GM06990 (cell line): ENCODE measurements at regions not wholly inside any gene's neighbourhood (a gene's known extent, or its start where the extent isn't known, plus 50 kb on each side); places are given as distances from the start of the nearest gene placed in this dataset.

Experiments used
- DNase-seq: peaks from one replicate; pipeline ENCODE4 v3.0.0-alpha.2; 2011; ENCODE audit not compliant: insufficient read length; ENCODE audit errors: extremely low read depth
- H3K27me3 ChIP-seq: replicated peaks from 2 replicates; pipeline ENCODE4 v1.6.0; 2011; ENCODE audit warnings: low read length; ENCODE audit not compliant: control insufficient read depth, insufficient read depth
- H3K36me3 ChIP-seq: 2 replicates; pipeline ENCODE4 v1.5.1; 2011; ENCODE audit warnings: low read length; ENCODE audit not compliant: control insufficient read depth, insufficient read depth
- H3K4me3 ChIP-seq: replicated peaks from 2 replicates; pipeline ENCODE4 v1.5.1; 2011; ENCODE audit warnings: low read depth, mild to moderate bottlenecking, control low read depth, low read length
- TF ChIP-seq, protein P1 (sequence below): IDR thresholded peaks from 2 replicates; pipeline ENCODE4 v1.5.1; 2011; ENCODE audit warnings: low read length, control low read depth, mild to moderate bottlenecking, inconsistent platforms; ENCODE audit not compliant: insufficient read depth, poor library complexity, severe bottlenecking

- no peak for DNase-seq
- no peak overlapping the region for H3K4me3 ChIP-seq
- H3K27me3 ChIP-seq: no peaks in the 10 kb centered on the region
- H3K36me3 ChIP-seq: no peaks in the 10 kb centered on the region
- TF ChIP-seq, protein P1, sequence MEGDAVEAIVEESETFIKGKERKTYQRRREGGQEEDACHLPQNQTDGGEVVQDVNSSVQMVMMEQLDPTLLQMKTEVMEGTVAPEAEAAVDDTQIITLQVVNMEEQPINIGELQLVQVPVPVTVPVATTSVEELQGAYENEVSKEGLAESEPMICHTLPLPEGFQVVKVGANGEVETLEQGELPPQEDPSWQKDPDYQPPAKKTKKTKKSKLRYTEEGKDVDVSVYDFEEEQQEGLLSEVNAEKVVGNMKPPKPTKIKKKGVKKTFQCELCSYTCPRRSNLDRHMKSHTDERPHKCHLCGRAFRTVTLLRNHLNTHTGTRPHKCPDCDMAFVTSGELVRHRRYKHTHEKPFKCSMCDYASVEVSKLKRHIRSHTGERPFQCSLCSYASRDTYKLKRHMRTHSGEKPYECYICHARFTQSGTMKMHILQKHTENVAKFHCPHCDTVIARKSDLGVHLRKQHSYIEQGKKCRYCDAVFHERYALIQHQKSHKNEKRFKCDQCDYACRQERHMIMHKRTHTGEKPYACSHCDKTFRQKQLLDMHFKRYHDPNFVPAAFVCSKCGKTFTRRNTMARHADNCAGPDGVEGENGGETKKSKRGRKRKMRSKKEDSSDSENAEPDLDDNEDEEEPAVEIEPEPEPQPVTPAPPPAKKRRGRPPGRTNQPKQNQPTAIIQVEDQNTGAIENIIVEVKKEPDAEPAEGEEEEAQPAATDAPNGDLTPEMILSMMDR: no peak
These were observed 197.5 kb upstream of the CHAC2 start for GRCh38 chr2:53569957-53570727.

DNA sequence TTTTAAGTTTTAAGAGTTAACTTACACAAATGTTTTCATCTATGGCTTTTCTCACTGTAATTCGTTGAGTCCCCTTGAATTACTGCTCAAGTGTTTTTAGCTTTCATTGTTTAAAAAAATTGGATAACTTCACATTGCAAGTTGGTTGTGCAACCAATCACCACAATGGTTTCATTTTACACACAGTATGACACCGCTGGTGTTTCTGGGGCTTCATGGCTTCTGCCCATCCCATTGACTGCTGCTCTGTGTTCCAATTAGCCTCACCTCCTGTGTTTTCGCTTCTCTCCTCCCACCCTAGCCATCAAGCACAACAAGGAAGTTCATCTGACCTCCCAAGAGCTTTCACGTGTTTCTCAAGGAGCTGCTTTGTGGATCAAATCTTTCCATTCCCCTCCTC is 199.1 kb upstream of the CHAC2 start:
- DNase-seq: no peak
- no peaks in the 10 kb centered on the region for H3K36me3 ChIP-seq
- TF ChIP-seq, protein P1: no peak
- no peak overlapping the region; the same call in 1 of the 2 replicates for H3K4me3 ChIP-seq
- H3K27me3 ChIP-seq: no peaks in the 10 kb centered on the region

DNA sequence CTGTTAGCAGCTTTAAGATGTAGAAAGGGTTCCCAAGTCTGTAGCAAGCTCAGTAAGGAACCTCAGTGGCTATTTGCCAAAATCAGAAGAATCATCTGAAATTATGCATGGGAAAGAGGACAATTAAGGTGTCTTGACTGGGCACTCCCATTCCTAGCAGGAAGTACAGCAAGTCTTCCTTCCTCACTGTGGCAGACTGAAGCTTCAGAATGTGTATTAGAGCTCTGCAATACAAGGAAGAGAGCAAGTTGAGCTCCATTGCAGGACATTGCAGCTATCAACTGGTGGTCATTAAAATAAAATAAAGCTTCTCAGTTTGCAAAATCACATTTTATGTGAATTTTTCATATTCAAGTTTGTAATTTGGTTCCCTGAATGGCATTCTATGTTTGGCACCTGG is 200.5 kb upstream of the CHAC2 start:
- Histone ChIP-seq H3K36me3 (no peaks in the 10 kb centered on the region), H3K27me3 (no peaks in the 10 kb centered on the region), H3K4me3 (no peak overlapping the region)
- DNase-seq: no peak
- TF ChIP-seq, protein P1: no peak

GRCh38 chr2:53562407-53562806 is 205.2 kb upstream of the CHAC2 start:
- TF ChIP-seq, protein P1: no peak
- no peak for DNase-seq
- no peak overlapping the region for H3K4me3 ChIP-seq
- no peaks in the 10 kb centered on the region for H3K27me3 ChIP-seq
- H3K36me3 ChIP-seq: no peaks in the 10 kb centered on the region

- no peak for DNase-seq
- Histone ChIP-seq H3K27me3 (no peaks in the 10 kb centered on the region), H3K4me3 (no peak overlapping the region), H3K36me3 (no peaks in the 10 kb centered on the region)
- TF ChIP-seq, protein P1: no peak
These were observed 206.4 kb upstream of the CHAC2 start for GRCh38 chr2:53561155-53561554.

DNA sequence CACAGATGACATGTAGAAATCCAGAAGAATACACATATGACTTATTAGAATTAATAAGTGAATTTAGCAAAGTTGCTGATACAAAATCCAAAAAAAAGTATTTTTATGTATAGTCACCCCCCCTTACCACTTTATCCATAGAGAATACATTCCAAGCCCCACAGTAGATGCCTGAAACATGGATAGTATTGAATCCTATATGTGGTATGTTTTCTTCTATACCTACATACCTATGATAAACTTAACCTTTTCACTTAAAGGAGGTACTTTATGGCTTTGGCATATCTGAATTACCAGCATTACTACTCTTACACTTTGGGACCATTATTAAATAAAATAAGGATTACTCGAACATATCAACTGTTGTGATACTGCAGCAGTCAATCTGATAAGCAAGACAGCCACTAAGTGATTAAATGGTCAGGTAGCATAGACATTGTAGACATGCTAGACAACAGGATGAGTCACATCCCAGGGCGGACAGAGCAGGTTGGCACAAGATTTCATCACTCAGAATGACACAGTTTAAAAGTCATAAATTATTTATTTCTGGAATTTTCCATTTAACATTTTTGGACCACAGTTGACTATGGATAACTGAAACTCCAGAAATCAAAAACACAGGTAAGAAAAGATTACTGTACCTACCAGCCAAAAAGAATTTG is 208.2 kb upstream of the CHAC2 start:
- DNase-seq: no peak
- no peak overlapping the region for H3K4me3 ChIP-seq
- no peaks in the 10 kb centered on the region for H3K36me3 ChIP-seq
- TF ChIP-seq, protein P1: no peak
- H3K27me3 ChIP-seq: no peaks in the 10 kb centered on the region
